K562 (cell line): ENCODE measurements at regions not wholly inside any gene's neighbourhood (a gene's known extent, or its start where the extent isn't known, plus 50 kb on each side); places are given as distances from the start of the nearest gene placed in this dataset.

Experiments
- ATAC-seq: fragments of 200-7000 bp; cut with Tn5 transposase; 3 replicates; pipeline ENCODE4 v1.9.1; 2020; ENCODE audit warnings: moderate library complexity
- BruUV-seq: library from RNA; stranded (reverse); fragments of 400-500 nt; replicated peaks from 2 replicates; lab custom pipeline; 2021; lab: Mats Ljungman, UMichigan
- CTCF ChIA-PET: fragments of 300-600 bp; formaldehyde crosslinking; extraction: SDS; loops from one replicate; lab custom pipeline; 2021; ENCODE audit warnings: low intra/inter-chr PET ratio; lab: Yijun Ruan, JAX
- POLR2A ChIA-PET: fragments of 300-600, 350-650 bp; sonication (Branson Sonifier 250); formaldehyde crosslinking; extraction: SDS; loops from one replicate; lab custom pipeline; 2021; ENCODE audit warnings: antibody characterized with exemption, inconsistent platforms; lab: Yijun Ruan, JAX
- DNase-seq, 4 experiments: peaks; one replicate each; pipeline versions ENCODE4 v3.0.0 to v3.0.0-alpha.2; 2011 to 2018; ENCODE audit warnings: low spot score in 3 of 4, mixed read lengths in 3 of 4; ENCODE audit errors: extremely low read depth in 1 of 4
- FAIRE-seq: peaks from 2 replicates; lab custom pipeline; 2011; peaks lifted over from hg19 to GRCh38; lab: Jason Lieb, UNC
- H2AFZ ChIP-seq: 2 replicates; pipeline ENCODE4 v1.6.0; 2011; ENCODE audit warnings: low read depth, low read length, control low read depth, inconsistent platforms
- H3K27ac ChIP-seq: fragments of 200-600 bp; 3 replicates; pipeline ENCODE4 v1.8.0; 2011; ENCODE audit warnings: low read depth, mild to moderate bottlenecking, control low read depth, inconsistent platforms, low read length, moderate library complexity, mixed read lengths; ENCODE audit errors: extremely low read depth
- H3K27me3 ChIP-seq, 2 experiments: fragments of 300-600 bp in 1 of 2; 2 replicates in 1 of 2; 3 replicates in 1 of 2; pipeline versions ENCODE4 v1.6.0 to v1.8.0; 2011; ENCODE audit warnings: inconsistent platforms in 2 of 2, low read length in 2 of 2, mild to moderate bottlenecking in 1 of 2, mixed read lengths in 1 of 2, moderate library complexity in 1 of 2; ENCODE audit not compliant: control insufficient read depth in 2 of 2, insufficient read depth in 2 of 2
- H3K36me3 ChIP-seq: fragments of 300-600 bp; 3 replicates; pipeline ENCODE4 v1.8.0; 2011; ENCODE audit warnings: mild to moderate bottlenecking, low read length, inconsistent platforms; ENCODE audit not compliant: control insufficient read depth, insufficient read depth
- H3K4me1 ChIP-seq, 2 experiments: fragments of 200-600 bp in 1 of 2; replicated peaks in 1 of 2; 2 replicates in 1 of 2; 3 replicates in 1 of 2; pipeline versions ENCODE4 v1.5.1 to v1.8.0; 2011; ENCODE audit warnings: inconsistent platforms in 2 of 2, low read length in 2 of 2, mild to moderate bottlenecking in 1 of 2, mixed read lengths in 1 of 2, moderate library complexity in 1 of 2; ENCODE audit not compliant: control insufficient read depth in 2 of 2, insufficient read depth in 2 of 2
- H3K4me2 ChIP-seq: 2 replicates; pipeline ENCODE4 v1.6.1; 2011; ENCODE audit warnings: low read length, control low read depth, inconsistent platforms, mixed read lengths; ENCODE audit not compliant: insufficient read depth
- H3K4me3 ChIP-seq: fragments of 200-600 bp; sonication (generic), shearing (Covaris generic); 2 replicates; pipeline ENCODE4 v1.5.1; 2016; ENCODE audit warnings: control low read depth, inconsistent platforms
- H3K79me2 ChIP-seq: fragments of 200-600 bp; 3 replicates; pipeline ENCODE4 v1.8.0; 2011; ENCODE audit warnings: low read length, inconsistent platforms; ENCODE audit not compliant: control insufficient read depth, insufficient read depth
- H3K9ac ChIP-seq, 2 experiments: 2 replicates each; pipeline versions ENCODE4 v1.6.0 to v1.6.1; 2011; ENCODE audit warnings: low read depth in 2 of 2, low read length in 2 of 2, control low read depth in 1 of 2, inconsistent platforms in 1 of 2, mild to moderate bottlenecking in 1 of 2, mixed read lengths in 1 of 2; ENCODE audit not compliant: insufficient read depth in 1 of 2
- H3K9me1 ChIP-seq: one replicate; pipeline ENCODE4 v1.6.0; 2011; ENCODE audit warnings: inconsistent platforms, mild to moderate bottlenecking, low read length, moderate library complexity; ENCODE audit not compliant: control insufficient read depth, insufficient read depth
- H3K9me3 ChIP-seq: replicated peaks from 2 replicates; pipeline ENCODE4 v1.5.1; 2011; ENCODE audit warnings: low read depth, low read length, inconsistent platforms; ENCODE audit not compliant: control insufficient read depth, insufficient read depth
- H4K20me1 ChIP-seq: replicated peaks from 2 replicates; pipeline ENCODE4 v1.6.1; 2011; ENCODE audit warnings: low read length, inconsistent platforms, mixed read lengths; ENCODE audit not compliant: control insufficient read depth, insufficient read depth
- CAMTA2 ChIP-seq: fragments of 250-450 bp; sonication (Bioruptor Pico); conservative IDR thresholded peaks from 2 replicates; pipeline ENCODE4 v1.5.1; 2022
- CBX3 ChIP-seq, 2 experiments: IDR thresholded peaks; 1 replicate in 1 of 2; 2 replicates in 1 of 2; pipeline ENCODE4 v1.6.1; 2012; ENCODE audit warnings: inconsistent platforms in 2 of 2, low read length in 2 of 2, borderline replicate concordance in 1 of 2, control low read depth in 1 of 2
- CCNT2 ChIP-seq: IDR thresholded peaks from 2 replicates; pipeline ENCODE4 v1.6.1; 2011; ENCODE audit warnings: borderline replicate concordance, low read depth, mild to moderate bottlenecking, moderate library complexity, mixed read lengths, low read length; ENCODE audit not compliant: insufficient read length; ENCODE audit errors: extremely low read depth
- ESRRA ChIP-seq: fragments of 450-650 bp; IDR thresholded peaks from 2 replicates; pipeline ENCODE4 v1.6.1; 2014; ENCODE audit warnings: low read depth, mild to moderate bottlenecking, moderate library complexity, borderline replicate concordance
- EZH2 ChIP-seq: IDR thresholded peaks from 2 replicates; pipeline ENCODE4 v1.6.1; 2012; ENCODE audit warnings: low read depth, mild to moderate bottlenecking, inconsistent platforms, low read length, borderline replicate concordance
- FOXP1 ChIP-seq: sonication (generic); formaldehyde crosslinking; IDR thresholded peaks from 2 replicates; pipeline ENCODE4 v1.8.0; 2022; ENCODE audit warnings: mild to moderate bottlenecking, missing genetic modification reagents
- GABPA ChIP-seq: fragments of 200-800 bp; sonication (Bioruptor generic); conservative IDR thresholded peaks from 2 replicates; pipeline ENCODE4 v1.6.1; 2016; ENCODE audit warnings: low read depth, missing genetic modification characterization, missing compliant biosample characterization
- HEY1 ChIP-seq: fragments of 250-450 bp; sonication (Bioruptor Pico); IDR thresholded peaks from 2 replicates; pipeline ENCODE4 v1.5.0; 2020; ENCODE audit warnings: mild to moderate bottlenecking, moderate library complexity, borderline replicate concordance
- KLF16 ChIP-seq: IDR thresholded peaks from 2 replicates; pipeline ENCODE4 v1.6.1; 2016; ENCODE audit warnings: antibody characterized with exemption
- MLX ChIP-seq, 2 experiments: fragments of 450-650 bp in 1 of 2; sonication (generic) in 1 of 2; formaldehyde crosslinking; conservative IDR thresholded peaks; 2 replicates each; pipeline versions ENCODE4 v1.4.0 to v1.8.1; 2020 to 2022; ENCODE audit warnings: mild to moderate bottlenecking in 1 of 2, missing genetic modification reagents in 1 of 2
- NFYB ChIP-seq: IDR thresholded peaks from 2 replicates; pipeline ENCODE4 v1.6.1; 2011; ENCODE audit warnings: mild to moderate bottlenecking, moderate library complexity; ENCODE audit not compliant: insufficient read length; ENCODE audit errors: extremely low read depth
- PHB ChIP-seq: fragments of 250-450 bp; sonication (Bioruptor Pico); IDR thresholded peaks from 2 replicates; pipeline ENCODE4 v1.5.0; 2021
- POU5F1 ChIP-seq: fragments of 150-350 bp; IDR thresholded peaks from 2 replicates; pipeline ENCODE4 v1.6.1; 2014; ENCODE audit warnings: borderline replicate concordance, low read length, low read depth, mild to moderate bottlenecking; ENCODE audit not compliant: partially characterized antibody
- SMARCA4 ChIP-seq: fragments of 450-650 bp; IDR thresholded peaks from 2 replicates; pipeline ENCODE4 v1.6.1; 2016
- SRSF1 ChIP-seq: fragments of 200-400 bp; formaldehyde crosslinking; IDR thresholded peaks from 2 replicates; pipeline ENCODE4 v1.6.1; 2017; ENCODE audit warnings: mild to moderate bottlenecking, low read depth, low read length, moderate library complexity
- TRIM24 ChIP-seq, 2 experiments: fragments of 450-650 bp; IDR thresholded peaks; 2 replicates each; pipeline ENCODE4 v1.6.1; 2016
- ZBED1 ChIP-seq: IDR thresholded peaks from 2 replicates; pipeline ENCODE4 v1.6.1; 2014
- ZNF232 ChIP-seq: sonication (generic); formaldehyde crosslinking; IDR thresholded peaks from 2 replicates; pipeline ENCODE4 v1.8.0; 2022; ENCODE audit warnings: mild to moderate bottlenecking, missing genetic modification reagents
- ZNF707 ChIP-seq: fragments of 250-450 bp; sonication (Bioruptor Pico); conservative IDR thresholded peaks from 2 replicates; pipeline ENCODE4 v1.8.0; 2022; ENCODE audit warnings: inconsistent platforms, mild to moderate bottlenecking, moderate library complexity
- in situ Hi-C: fragments of 300-500 bp; cut with MboI; formaldehyde crosslinking; loops from 4 replicates; pipeline ENCODE4 v1.15.0; 2018; ENCODE audit warnings: inconsistent platforms, mixed read lengths
- intact Hi-C: fragments of 100-400 bp; cut with micrococcal nuclease; formaldehyde crosslinking; loops from 2 replicates; pipeline ENCODE4 v1.14.2; 2022
- TF ChIP-seq, protein P1 (sequence below): fragments of 450-650 bp; formaldehyde crosslinking; IDR thresholded peaks from 2 replicates; pipeline ENCODE4 v1.4.0; 2022; ENCODE audit warnings: mild to moderate bottlenecking, moderate library complexity

DNA sequence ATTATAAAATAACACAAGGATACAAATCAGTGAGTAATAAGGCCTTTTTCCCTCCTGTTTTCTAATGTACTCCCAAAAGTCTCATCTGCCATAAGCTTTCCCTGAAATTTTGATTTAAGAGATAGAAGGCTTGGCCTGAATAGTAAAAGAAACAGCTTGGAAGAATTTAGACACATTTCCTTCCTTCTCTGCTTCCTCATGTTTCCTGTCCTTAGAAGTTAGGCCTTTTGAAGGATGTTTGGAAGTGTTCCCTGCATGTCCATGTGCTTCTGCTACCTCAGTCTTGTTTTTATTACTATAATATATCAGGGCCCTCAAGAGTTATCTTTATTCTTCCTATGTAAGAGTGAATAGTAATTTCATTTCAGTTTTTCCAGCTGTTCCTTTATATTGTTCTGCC is 242.7 kb downstream of the DEPDC1B start:
- BruUV-seq, result no TSS peak
- no peaks in the 10 kb centered on the region for H3K4me1 ChIP-seq

More for the DNA sequence above, 242.7 kb downstream of the DEPDC1B start:
- intact Hi-C loops, result no loop called here
- FAIRE-seq (no peak), DNase-seq (no peak), ATAC-seq (no peak)
- Histone ChIP-seq H3K79me2 (no peaks in the 10 kb centered on the region), H3K36me3 (no peaks in the 10 kb centered on the region), H4K20me1 (no peaks in the 10 kb centered on the region), H3K4me2 (no peak overlapping the region), H3K9me1 (no peaks in the 10 kb centered on the region), H3K27me3 (no peaks in the 10 kb centered on the region), H3K9me3 (no peaks in the 10 kb centered on the region), H3K27ac (no peak overlapping the region), H3K9ac (no peak overlapping the region), H2AFZ (no peak overlapping the region), H3K4me3 (no peak overlapping the region)
- in situ Hi-C loops, result no loop called here
- ChIA-PET CTCF (no interaction called here), POLR2A (no interaction called here)
- TF ChIP-seq SMARCA4, result no peak
- no peak for TF ChIP-seq ZNF232
- TF ChIP-seq CBX3 (IDR thresholded peaks at IDR 0.05; ENCODE audit: borderline replicate concordance in 1 of 2, low read length in 2 of 2), result no peak
- TF ChIP-seq CCNT2, result no peak
- TF ChIP-seq ESRRA, result no peak
- no peak for TF ChIP-seq KLF16
- TF ChIP-seq POU5F1, result no peak
- TF ChIP-seq EZH2, result no peak
- TF ChIP-seq FOXP1 (CRISPR knock-in tag), result no peak
- TF ChIP-seq GABPA (tag), result no peak
- TF ChIP-seq, protein P1, sequence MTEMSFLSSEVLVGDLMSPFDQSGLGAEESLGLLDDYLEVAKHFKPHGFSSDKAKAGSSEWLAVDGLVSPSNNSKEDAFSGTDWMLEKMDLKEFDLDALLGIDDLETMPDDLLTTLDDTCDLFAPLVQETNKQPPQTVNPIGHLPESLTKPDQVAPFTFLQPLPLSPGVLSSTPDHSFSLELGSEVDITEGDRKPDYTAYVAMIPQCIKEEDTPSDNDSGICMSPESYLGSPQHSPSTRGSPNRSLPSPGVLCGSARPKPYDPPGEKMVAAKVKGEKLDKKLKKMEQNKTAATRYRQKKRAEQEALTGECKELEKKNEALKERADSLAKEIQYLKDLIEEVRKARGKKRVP, result no peak
- TF ChIP-seq PHB, result no peak
- no peak for TF ChIP-seq ZNF707
- no peak for TF ChIP-seq TRIM24 (IDR thresholded peaks at IDR 0.05)
- TF ChIP-seq NFYB, result no peak
- TF ChIP-seq ZBED1, result no peak
- no peak for TF ChIP-seq HEY1 (CRISPR knock-in tag)
- TF ChIP-seq SRSF1, result no peak
- no peak for TF ChIP-seq CAMTA2
- TF ChIP-seq MLX (CRISPR knock-in tag; conservative IDR thresholded peaks at IDR 0.05), result no peak
